DMS53 (cell line): ENCODE measurements at regions not wholly inside any gene's neighbourhood (a gene's known extent, or its start where the extent isn't known, plus 50 kb on each side); places are given as distances from the start of the nearest gene placed in this dataset.
A peak's percentile ranks its signal among the peaks of the same experiment; 100 is the strongest.

Experiments
- DNase-seq: peaks from one replicate; lab custom pipeline; 2025; lab: John Stamatoyannopoulos, UW

DNA sequence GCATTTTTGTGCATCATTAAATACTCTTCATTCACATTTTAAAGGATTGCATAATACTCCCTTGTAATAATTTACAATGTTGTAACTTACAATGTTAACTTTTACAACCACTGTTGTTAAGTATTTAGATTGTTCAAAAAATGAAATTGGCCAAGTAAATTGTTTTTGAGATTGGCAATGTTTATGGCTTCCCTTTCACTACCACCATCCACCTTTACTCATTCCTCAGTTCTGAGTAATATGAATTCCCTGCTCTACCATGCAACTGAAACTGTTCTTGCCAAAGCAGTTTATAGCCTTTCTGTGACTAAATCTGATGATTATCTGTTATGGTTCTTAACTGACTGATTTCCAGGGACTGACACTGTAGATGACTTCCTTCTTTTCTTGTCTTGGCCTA is 80.5 kb upstream of the TMEM106B start:
- no peak for DNase-seq

DNA sequence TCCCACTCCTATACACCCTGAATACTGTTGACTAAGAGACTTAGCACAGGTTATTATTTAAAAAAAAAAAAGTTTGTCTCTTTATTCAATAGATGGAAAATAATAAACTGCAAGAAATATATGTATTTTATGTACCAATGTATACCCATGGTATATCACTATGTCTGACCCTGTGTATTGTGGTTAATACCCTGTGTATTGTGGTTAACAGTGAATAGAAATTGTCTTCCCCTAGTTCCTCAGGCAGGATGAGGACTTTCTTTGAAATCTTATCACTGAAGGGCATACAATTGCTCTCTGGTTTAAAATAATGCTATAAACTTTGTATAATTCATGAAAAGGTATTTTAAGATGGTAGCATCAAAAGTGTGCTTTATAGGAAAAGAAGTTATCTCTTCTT is 80.0 kb upstream of the TMEM106B start:
- DNase-seq, result no peak

DNA sequence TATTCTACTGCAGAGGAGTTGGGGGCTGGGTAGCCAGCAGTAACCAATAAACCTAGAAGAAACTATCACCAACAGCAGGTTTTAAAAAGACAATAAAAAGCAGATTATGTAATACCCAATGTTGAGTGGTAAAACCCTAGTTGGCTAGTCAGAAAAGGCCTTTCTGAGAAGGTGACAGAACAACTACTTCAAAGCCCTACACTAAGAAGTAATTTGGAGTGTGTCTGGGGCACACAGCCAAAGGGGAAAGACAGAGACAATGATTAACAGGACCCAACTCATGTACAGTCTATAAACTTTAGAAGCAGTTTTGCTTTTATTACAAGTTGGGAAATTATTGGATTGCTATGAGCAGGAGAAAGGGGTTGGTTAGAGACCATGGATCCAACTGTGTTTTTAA is 77.2 kb upstream of the TMEM106B start:
- peak; percentile 27 for DNase-seq

DNA sequence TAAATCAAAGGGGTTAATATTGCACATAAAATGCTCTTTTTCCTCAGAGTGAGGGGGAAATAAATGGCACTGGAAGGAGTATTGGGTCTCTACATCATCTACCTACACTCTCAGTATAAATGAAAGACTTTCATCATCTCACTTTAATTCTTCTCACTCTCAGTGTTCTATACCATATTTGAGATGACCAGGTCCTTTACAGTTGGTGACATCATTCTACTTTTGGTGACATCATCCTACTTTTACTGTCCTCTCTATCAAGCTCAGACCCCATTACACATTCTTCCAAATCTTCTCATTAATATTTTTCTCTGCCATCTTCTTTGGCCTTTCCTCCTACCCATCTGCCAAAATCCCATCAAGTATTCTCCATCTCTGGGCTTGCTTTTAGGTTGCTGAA is 74.6 kb upstream of the TMEM106B start:
- DNase-seq, result no peak

DNA sequence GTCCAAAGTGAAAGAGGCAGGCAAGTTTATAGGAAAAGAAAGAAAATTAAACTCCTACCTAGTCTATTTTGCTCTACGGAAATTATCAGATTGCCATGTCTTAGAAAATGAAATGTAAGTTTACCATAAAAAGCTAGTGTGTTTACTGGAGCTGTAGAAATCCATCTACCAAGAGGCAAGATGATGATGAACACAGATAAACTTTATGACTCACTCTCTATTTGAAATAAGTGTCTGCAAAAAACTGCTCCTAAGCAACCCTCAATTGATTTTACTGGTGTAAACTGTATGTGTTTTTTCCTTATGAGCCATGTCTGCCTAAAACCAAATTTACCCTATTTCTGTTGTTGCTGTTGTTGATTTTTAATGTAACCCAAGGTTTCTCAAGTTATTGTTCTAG is 73.8 kb upstream of the TMEM106B start:
- DNase-seq, result peak; percentile 19

DNA sequence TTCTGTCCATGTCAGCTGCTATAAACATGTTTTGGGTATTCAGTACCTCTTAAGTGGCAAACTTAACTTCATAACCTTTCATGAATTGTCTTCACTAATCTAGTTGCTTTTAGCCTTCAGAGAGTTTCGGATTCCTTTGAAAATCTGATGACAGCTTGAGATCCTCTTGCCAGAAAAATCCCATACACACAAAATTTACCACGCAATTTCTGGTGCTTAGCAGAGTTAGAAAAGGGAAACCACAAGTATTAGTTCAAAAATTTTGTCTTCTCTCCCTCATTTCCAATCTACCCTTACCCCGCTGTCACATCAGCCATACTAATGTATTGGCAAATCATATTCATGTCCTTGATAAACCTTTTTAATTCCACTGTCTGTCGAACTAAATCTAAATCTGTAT is 72.7 kb upstream of the TMEM106B start:
- no peak for DNase-seq

DNA sequence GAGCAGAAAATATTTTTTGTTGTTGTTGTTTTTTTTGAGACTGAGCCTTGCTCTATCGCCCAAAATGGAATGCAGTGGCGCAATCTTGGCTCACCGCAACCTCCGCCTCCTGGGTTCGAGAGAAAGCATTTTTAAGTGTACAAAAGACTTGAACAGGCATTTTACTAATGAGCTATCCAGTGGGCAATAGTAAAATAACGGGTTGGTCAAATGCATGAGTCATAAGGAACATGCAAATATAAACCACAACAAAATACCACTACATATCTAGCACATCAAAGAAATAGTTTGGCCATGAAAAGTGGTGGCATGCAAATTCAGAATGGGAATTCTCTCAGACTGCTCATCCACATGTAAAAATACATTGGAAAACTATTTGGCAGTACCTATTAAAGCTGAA is 71.7 kb upstream of the TMEM106B start:
- DNase-seq, result no peak

DNA sequence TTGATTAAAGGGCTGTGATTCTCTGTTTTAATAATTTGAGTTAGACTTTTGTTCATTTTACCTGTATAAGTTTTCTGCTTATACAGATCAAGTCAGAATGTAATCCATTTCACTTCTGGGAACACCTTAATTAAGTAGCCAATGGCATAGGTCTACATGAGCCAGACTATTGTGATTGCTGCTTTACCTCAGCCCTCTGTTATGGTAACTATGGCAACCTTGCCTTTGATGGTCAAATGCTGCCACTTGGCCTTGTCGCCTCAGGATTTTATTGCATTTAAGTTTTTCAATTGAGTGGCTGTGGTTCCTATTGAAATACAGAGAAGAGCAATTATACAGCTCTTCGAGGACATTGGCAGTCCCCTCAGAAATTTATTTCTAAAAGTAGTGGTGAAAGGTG is 64.3 kb upstream of the TMEM106B start:
- DNase-seq, result peak; percentile 60

DNA sequence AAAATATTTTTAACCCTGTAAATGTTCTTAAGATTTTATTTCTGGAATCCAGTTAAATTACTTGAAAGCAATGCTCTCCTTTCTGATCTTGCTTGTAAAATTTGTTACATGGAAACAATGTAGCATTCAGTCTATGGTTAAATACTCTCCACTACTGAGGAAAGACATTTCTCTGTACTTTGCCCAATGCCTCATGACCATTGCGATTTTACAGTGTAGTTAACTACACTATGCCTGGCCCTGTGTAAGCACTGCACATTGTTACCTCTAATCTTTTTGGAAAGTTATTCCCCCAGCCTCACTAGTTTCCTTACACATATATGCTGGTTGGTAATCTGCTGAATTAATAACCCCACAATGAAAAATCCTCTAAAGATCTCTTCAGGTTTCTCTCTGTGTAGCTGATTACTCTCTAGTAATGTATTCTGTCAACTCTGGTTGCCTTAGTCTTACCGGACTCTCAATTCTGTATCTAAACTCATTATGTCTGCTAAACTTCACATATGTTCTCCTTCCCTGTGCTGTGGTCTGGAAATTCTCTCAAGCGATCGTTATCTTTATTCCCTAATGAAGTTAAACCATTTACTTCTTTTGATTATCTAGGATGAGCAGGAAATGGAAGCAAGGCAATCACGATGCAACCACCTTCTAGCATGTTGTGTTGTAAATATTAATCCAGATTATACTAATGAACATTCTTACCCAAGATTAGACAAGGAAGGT is 58.7 kb upstream of the TMEM106B start:
- no peak for DNase-seq

DNA sequence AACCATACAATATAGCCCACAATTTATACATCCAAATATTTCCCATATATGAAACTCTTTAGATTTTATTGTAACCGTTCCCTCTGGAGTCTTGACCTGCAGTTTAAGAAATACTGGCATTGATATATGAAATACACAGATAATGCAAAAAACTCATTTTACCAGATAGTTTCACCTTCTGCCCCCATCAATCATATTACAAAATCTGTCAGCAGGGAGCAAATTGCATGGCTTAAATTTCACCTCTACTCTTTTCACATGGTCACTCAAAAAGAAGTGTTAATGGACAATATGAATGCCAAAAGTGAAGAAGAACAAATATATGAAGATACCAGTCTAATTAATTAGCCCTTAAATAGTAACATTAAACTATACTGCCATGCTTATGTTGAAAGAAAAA is 57.0 kb upstream of the TMEM106B start:
- no peak for DNase-seq

DNA sequence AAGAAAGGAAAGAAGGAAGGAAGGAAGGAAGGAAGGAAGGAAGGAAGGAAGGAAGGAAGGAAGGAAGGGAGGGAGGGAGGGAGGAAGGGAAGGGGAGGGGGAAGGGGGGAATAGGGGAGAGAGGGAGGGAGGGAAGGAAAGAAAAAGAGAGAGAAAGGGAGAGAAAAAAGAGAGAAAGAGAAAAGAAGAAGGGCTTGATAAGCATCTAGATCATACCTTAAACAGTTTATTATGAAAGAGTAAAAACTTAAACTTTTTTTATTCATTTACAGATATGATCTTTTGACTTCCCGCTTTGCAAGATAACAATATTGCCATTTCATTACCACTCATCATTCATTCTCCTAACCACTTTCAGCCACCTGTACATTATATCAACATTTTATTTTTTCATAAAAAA is 53.6 kb upstream of the TMEM106B start:
- DNase-seq, result no peak

DNA sequence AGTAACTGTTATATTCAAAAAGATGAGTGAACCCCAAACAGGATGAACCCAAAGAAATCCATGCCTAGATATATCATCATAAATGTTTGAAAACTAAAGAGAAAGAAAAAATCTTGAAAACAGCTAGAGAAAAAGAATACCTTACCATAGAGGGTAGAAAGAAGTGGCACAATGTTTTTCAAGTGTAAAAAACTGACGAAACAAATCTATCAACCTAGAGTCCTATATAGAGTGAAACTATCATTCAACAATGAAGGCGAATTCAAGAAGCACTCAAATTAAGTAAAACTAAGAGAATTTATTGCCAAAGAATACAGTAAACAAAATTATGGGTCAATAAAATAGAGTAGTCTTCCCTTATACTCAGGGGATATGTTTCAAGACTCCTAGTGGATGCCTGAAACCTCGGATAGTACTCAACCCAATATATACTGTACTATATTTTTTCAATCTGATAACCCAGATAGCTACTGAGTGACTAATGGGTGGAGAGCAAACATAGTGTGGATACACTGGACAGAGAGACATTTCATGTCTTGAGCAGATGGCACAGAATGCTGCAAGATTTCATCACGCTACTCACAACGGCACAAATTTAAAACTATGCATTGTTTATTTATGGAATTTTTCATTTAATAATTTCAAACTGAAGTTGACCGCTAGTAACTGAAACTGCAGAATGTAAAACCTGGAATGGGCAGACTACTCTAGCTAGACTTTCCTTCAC is 52.6 kb upstream of the TMEM106B start:
- DNase-seq, result no peak

DNA sequence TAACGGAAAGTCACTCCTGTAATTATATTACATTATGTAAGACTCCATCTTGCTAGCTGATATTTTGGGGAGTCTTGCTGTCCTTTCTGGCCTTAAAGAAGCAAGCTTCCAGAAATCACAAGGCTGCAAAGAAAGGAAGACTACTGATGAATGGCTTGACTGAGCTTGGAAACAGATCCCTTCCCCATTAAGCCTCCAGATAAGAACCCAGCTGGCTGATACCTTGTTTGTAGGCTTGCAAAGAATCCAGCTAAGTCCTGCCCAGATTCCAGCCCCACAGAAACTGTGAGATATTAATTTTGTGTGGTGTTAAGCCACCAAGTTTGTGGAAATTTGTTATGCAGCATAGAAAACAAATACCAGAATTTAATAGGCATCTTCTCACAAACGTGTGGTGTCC is 49.9 kb upstream of the TMEM106B start:
- DNase-seq, result no peak
